ENCODE measurements at regions not wholly inside any gene's neighbourhood (a gene's known extent, or its start where the extent isn't known, plus 50 kb on each side); places are given as distances from the start of the nearest gene placed in this dataset.

DNA sequence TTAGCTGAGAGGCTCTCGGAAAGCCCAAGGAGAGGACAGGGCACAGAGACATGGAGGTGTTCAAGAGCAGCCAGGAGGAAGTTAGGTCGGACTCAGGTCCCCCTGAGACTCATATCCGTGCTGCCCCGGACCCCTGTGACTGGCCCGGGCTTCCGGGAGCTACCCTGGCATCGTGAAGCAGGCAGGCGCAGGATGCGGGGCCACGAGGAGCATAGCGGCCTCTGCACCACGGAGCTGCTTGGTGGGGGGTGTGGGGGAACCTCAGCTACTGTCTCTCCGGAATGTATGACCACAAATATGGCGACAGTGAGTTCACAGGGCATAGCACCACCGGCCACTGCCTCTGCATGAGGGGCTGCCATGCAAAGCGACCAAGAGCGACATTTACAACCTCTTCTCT, 112.2 kb upstream of the GUCA2B start:
- TF ChIP-seq ZNF274 (IDR thresholded peaks at IDR 0.05; ENCODE audit: low read depth, low read length) = no peak
- TF ChIP-seq YY1 (IDR thresholded peaks at IDR 0.05; ENCODE audit: insufficient read depth, insufficient read length) = no peak
- no peak for TF ChIP-seq SUZ12 (IDR thresholded peaks at IDR 0.05; ENCODE audit: extremely low read depth, insufficient read depth, insufficient read length)

All from NT2/D1 (cell line).